Umbilical cord (tissue), 1 donor: ENCODE measurements at regions not wholly inside any gene's neighbourhood (a gene's known extent, or its start where the extent isn't known, plus 50 kb on each side); places are given as distances from the start of the nearest gene placed in this dataset.

ENCODE experiments used
- DNase-seq: peaks from one replicate; pipeline ENCODE4 v3.0.0-alpha.2; 2015; ENCODE audit warnings: low spot score

- no peak for DNase-seq
These were observed 156.9 kb downstream of the RASSF9 start for GRCh38 chr12:85679296-85679695.

DNA sequence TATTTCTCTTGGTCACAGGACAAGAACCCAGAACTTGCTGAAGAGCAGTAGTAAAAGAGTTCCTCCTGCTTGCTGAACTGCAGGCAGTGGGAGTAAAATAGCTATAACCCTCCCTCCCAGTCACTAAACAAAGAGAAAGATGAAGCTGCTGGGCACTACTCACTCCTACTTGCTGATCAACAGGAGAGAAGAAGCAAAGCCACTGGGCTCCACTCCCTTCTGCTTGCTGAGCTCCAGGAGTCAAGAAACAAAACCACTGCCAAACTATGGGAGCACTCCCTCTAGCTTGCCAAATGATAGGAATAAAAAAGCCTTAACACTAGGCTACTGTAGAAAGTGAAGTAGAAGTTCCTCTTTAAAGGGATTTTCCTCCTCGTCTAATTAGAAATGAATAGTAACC is 155.3 kb downstream of the RASSF9 start:
- DNase-seq, result no peak

GRCh38 chr12:85681333-85681732 is 154.9 kb downstream of the RASSF9 start:
- DNase-seq, result no peak

GRCh38 chr12:85683051-85683450 is 153.2 kb downstream of the RASSF9 start:
- no peak for DNase-seq

GRCh38 chr12:85688837-85689236 is 147.4 kb downstream of the RASSF9 start:
- DNase-seq, result no peak

DNA sequence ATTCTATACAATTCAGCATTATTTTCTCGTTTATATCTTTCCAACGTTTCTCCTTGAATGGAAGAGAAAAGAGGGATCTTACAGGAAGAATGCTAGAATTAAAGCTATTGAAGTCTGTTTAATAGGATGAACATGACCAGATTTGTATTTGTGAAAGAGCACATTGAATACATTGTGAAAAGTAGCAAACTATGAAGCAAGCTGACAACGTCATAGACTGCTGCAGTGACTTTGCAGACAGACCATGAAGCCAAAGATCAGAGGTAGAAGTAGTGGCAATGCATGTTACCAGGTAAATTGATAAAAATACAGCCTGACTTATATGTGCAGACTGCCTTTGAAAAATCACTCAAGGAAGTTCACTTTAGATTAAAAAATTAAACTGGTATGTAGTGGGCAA is 146.1 kb downstream of the RASSF9 start:
- no peak for DNase-seq

DNA sequence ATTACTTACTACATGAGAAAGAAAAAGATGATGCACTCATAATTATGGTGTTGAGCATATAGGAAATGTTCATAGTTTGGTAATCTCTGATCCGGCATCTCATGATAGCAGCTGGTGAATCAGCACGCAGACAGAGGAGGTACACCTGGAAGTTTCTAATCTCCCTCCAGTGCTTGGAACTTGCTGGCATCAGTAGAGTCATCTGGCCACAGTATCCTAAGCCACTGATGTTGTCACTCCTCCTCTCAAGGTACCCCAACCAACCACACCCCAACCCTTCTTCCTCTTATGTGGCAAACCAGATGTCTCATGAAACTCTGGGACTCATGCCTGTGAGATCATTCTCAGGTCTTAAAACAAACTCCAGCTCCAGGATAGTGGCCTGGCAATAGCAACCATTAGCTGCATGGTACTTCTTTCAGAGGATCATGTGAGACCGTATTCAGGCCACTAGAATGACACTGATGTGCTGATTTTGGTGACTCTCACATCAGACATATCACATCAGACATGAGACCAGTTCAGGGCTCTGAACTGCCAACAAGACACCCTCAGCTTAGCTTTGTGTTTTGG is 143.0 kb downstream of the RASSF9 start:
- DNase-seq, result no peak

GRCh38 chr12:85695097-85695715 is 141.0 kb downstream of the RASSF9 start:
- no peak for DNase-seq

DNA sequence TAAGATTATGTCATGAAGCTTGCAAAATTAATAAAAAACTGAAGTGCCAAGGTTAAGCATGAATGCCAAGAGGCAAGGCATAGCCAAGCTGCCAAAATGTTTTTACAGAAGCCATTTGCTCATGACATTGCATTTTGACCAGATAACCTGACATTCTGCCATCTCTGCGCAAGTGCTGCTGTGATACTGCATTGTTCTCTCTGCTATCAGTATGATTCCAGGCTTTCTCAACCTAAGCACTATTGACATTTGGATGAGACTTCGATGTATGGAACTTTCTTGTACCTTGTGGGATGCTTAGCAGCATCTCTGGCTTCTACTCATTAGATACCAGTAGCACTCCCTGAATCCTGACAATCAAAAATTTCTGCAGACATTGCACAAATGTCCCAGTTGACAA is 139.2 kb downstream of the RASSF9 start:
- DNase-seq, result no peak

GRCh38 chr12:85698937-85699336 is 137.3 kb downstream of the RASSF9 start:
- no peak for DNase-seq

- no peak for DNase-seq
These were observed 127.4 kb downstream of the RASSF9 start for GRCh38 chr12:85708775-85709174.

DNA sequence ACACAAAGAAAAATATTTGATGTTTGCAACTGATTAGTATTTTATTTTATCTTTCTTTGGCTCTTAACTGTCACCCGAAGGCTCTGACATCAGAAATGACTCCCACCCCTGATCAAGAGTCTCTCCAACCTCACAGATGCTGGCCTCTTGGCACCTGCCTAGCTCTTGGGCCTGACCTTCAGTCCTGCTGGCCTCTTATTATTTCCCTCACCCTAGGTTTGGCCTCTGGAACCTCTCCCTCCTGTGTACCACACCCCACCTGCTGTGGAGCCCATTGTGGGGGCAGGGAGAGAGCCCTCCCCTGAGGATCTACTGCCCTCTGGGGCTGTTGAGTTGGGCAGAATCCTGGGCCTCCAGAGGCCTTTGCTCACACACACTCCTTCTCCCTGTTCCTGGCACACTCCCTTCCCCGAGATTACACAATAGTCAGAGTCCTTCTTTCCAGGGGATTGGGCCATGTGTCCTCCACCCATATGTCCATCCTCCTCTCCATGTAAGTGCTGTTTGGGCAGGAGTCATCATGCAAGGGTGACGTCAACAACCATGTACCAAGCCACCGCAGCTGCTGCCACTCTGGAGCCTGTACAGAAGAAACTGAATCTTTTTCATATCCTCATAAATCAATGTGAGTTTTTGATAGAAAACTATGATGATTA is 124.3 kb downstream of the RASSF9 start:
- DNase-seq, result no peak

- DNase-seq, result no peak
These were observed 122.8 kb downstream of the RASSF9 start for GRCh38 chr12:85713373-85713772.

GRCh38 chr12:85714425-85714824 is 121.8 kb downstream of the RASSF9 start:
- DNase-seq, result no peak

- no peak for DNase-seq
These were observed 115.7 kb downstream of the RASSF9 start for GRCh38 chr12:85720308-85721033.

GRCh38 chr12:85725991-85726390 is 110.2 kb downstream of the RASSF9 start:
- DNase-seq, result no peak

GRCh38 chr12:85733221-85733840 is 102.9 kb downstream of the RASSF9 start:
- DNase-seq, result no peak

DNA sequence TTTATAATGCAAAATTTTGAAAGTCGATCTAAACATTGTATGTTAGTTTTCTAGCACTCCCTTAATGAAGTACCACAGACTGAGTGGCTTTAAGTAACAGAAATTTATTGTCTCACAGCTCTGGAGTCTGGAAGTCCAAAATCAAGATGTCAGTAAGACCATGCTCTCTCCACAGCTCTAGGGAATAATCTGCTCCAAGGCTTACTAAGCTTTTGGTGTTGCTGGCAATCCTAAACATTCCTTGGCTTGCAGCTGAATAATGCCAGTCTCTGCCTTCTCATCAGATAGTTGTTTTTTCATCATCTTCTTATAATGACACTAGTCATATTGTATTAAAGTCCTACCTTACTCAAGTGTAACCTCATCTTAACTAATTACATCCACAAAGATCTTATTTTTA is 102.2 kb downstream of the RASSF9 start:
- no peak for DNase-seq

DNA sequence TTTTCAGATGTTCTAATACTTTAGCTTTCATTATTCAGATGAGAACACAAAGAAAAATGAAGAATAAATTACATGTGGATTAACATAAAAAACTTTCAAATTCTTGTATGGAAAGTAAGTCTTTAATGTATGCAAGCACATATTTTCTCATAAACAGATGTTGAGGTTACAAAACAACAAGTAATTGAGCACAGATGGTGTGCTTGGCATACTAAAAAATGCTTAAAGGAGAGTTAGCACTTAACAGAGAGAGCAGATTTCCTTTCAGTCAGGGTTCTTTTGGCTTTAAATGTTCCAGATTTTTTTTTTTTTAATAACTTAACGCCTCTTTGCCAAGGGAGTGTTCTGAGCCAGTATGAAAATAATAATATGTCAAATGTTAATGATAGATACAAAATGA is 96.0 kb downstream of the RASSF9 start:
- no peak for DNase-seq

- no peak for DNase-seq
These were observed 95.2 kb downstream of the RASSF9 start for GRCh38 chr12:85741046-85741445.

DNA sequence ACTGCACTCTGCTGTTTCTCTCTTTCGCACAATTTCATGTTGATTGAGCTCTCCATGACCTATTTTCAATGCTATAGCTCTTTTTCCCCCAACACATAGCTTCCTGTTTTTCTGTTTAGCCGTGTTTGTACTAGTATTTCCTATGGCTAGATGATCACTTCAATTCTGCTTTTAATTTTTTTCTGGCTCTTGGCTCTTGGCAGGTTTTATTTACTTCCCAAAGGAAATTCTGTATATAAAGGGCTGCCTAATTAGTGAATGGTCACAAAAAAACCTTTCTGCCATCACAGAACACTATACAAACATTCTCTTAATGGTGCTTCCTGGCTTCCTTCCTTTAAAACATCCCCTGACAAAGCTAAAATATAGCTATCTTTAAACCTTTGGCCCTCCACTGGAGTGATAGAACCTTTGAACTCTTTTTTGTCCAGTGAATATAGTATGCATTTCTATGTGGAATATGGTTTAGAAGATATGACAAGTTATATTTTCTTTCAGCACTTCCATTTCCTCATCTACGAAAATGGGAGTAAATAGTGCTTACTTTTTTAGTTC is 88.2 kb downstream of the RASSF9 start:
- DNase-seq, result no peak
